ENCODE measurements at regions not wholly inside any gene's neighbourhood (a gene's known extent, or its start where the extent isn't known, plus 50 kb on each side); places are given as distances from the start of the nearest gene placed in this dataset.

- Histone ChIP-seq H3K23ac (ENCODE audit: low read depth, low read length) (no peak overlapping the region), H3K4me3 (ENCODE audit: insufficient read depth, low read depth, low read length) (no peak overlapping the region), H2BK5ac (ENCODE audit: low read depth, low read length, poor library complexity, severe bottlenecking) (no peak overlapping the region), H3K27ac (ENCODE audit: insufficient read depth, low read length) (no peak overlapping the region), H2AK9ac (replicated peaks; ENCODE audit: low read depth, low read length, poor library complexity) (no peak overlapping the region), H3K9ac (ENCODE audit: low read depth, low read length) (no peak overlapping the region), H2AFZ (replicated peaks; ENCODE audit: low read length, poor library complexity) (no peak overlapping the region), H3K36me3 (ENCODE audit: control insufficient read depth, insufficient read depth, low read length) (no peaks in the 10 kb centered on the region), H3K27me3 (ENCODE audit: control insufficient read depth, insufficient read depth, low read length) (no peaks in the 10 kb centered on the region), H3K14ac (replicated peaks; ENCODE audit: low read depth, low read length) (no peak overlapping the region), H2BK20ac (ENCODE audit: low read depth, low read length) (no peak overlapping the region), H4K20me1 (ENCODE audit: insufficient read depth, low read length) (no peaks in the 10 kb centered on the region), H2AK5ac (ENCODE audit: low read depth, low read length) (no peak overlapping the region), H2BK120ac (ENCODE audit: low read depth, low read length) (no peak overlapping the region), H4K5ac (ENCODE audit: low read depth, low read length) (no peak overlapping the region), H2BK15ac (ENCODE audit: low read depth, low read length) (no peak overlapping the region), H3K18ac (ENCODE audit: low read depth, low read length) (no peak overlapping the region), H3K56ac (ENCODE audit: extremely low read depth, insufficient read depth, low read length) (no peak overlapping the region), H4K91ac (ENCODE audit: insufficient read depth, low read depth, low read length) (no peak overlapping the region), H3K4me1 (ENCODE audit: control insufficient read depth, insufficient read depth, low read length) (no peaks in the 10 kb centered on the region), H3K4me2 (ENCODE audit: low read depth, low read length) (no peak overlapping the region), H3K79me1 (ENCODE audit: low read depth in 1 of 2, low read length in 2 of 2) (no peaks in the 10 kb centered on the region), H3K9me3 (ENCODE audit: control insufficient read depth, insufficient read depth, low read length) (peaks cover 8% of the 10 kb centered on the region), H3K9me1 (ENCODE audit: insufficient read depth, low read length) (no peaks in the 10 kb centered on the region), H4K8ac (ENCODE audit: low read depth in 2 of 2, low read length in 2 of 2) (no peak overlapping the region), H3K4ac (ENCODE audit: low read depth, low read length) (no peak overlapping the region)
- in situ Hi-C loops (cut with MboI; ENCODE audit: low sequenced_read_pairs) (no loop called here), dilution Hi-C loops (cut with HindIII; ENCODE audit: low sequenced_read_pairs, unreplicated experiment) (no loop called here), intact Hi-C loops (cut with micrococcal nuclease) (no loop called here)
- CTCF ChIA-PET: no interaction called here
- no peak for TF ChIP-seq RAD21 (IDR thresholded peaks at IDR 0.05; ENCODE audit: low read length)
- 40% methylated on average over 2 of the region's 7 CpGs; no CpG with 5 or more reads in 1 of the 2 experiments for WGBS, 2 experiments (ENCODE audit: extremely low coverage in 2 of 2, insufficient read length in 1 of 2)
- no TSS peak for BruUV-seq (replicated peaks)
- ATAC-seq (ENCODE audit: low read depth) (no peak), DNase-seq (no peak)
- POLR2A ChIA-PET (ENCODE audit: unreplicated experiment): no interaction called here
Observed at GRCh38 chr14:66045572-66046021, 440.6 kb upstream of the CCDC196 start.
